ENCODE measurements at regions not wholly inside any gene's neighbourhood (a gene's known extent, or its start where the extent isn't known, plus 50 kb on each side); places are given as distances from the start of the nearest gene placed in this dataset.

DNA sequence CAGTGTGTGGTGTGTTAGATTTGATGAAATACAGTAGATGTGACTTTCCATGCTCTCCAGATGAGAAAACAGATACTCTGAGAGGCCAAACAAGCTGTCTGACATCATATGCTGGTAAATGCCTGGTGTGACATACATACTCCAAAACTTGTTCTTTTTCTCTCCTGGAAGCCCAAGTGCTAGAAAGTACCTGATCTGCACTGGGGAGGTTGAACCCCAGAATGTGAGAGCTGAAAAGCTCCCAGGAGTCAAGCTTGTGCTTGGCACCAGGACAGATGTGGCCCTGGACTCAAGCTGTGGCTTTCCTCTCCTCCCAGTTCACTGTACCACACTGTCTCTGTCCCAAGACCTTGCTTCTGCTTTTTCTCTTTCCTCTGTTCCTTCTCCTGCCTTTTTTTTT lies 389.0 kb upstream of the USP24 start:
- Histone ChIP-seq H3K23me2 (ENCODE audit: insufficient read length, low read depth, low read length, poor library complexity, severe bottlenecking) (no peaks in the 10 kb centered on the region), H3K27me3 (ENCODE audit: insufficient read depth, low read length) (no peaks in the 10 kb centered on the region), H3K9me3 (ENCODE audit: control insufficient read depth, low read depth, low read length) (peaks cover 6% of the 10 kb centered on the region), H2AK5ac (ENCODE audit: insufficient read length, low read length) (no peak overlapping the region), H4K8ac (replicated peaks; ENCODE audit: insufficient read length, low read depth, low read length) (no peak overlapping the region), H3T11ph (ENCODE audit: low read length) (no peak overlapping the region), H4K5ac (ENCODE audit: insufficient read length, low read depth, low read length) (no peak overlapping the region), H3K79me1 (ENCODE audit: insufficient read depth, low read depth, low read length, poor library complexity, severe bottlenecking) (no peaks in the 10 kb centered on the region), H4K91ac (ENCODE audit: insufficient read length, low read depth, low read length) (no peak overlapping the region), H3K4ac (ENCODE audit: low read depth, low read length) (no peak overlapping the region), H3K56ac (ENCODE audit: insufficient read length, low read depth, low read length) (no peak overlapping the region), H3K4me2 (ENCODE audit: insufficient read depth, insufficient read length, low read length) (no peak overlapping the region), H3K27ac (ENCODE audit: insufficient read length, low read depth, low read length) (no peak overlapping the region), H2BK5ac (ENCODE audit: insufficient read length, low read length) (no peak overlapping the region), H3K9ac (ENCODE audit: extremely low read depth, insufficient read length, low read length) (no peak overlapping the region), H3K79me2 (ENCODE audit: insufficient read depth, low read length) (no peaks in the 10 kb centered on the region), H2BK120ac (ENCODE audit: low read depth, low read length, poor library complexity, severe bottlenecking) (no peak overlapping the region), H4K20me1 (ENCODE audit: control insufficient read depth, insufficient read depth, insufficient read length) (no peaks in the 10 kb centered on the region), H2BK15ac (ENCODE audit: low read depth, low read length) (no peak overlapping the region), H3K18ac (ENCODE audit: insufficient read length, low read depth, low read length) (no peak overlapping the region), H2AFZ (ENCODE audit: low read length) (no peak overlapping the region), H2BK20ac (ENCODE audit: low read depth, low read length, poor library complexity, severe bottlenecking) (no peak overlapping the region), H3K23ac (ENCODE audit: insufficient read length, low read depth, low read length) (no peak overlapping the region), H2BK12ac (ENCODE audit: insufficient read length, low read depth, low read length) (no peak overlapping the region), H3K4me1 (ENCODE audit: insufficient read depth, low read length) (no peaks in the 10 kb centered on the region), H3K14ac (ENCODE audit: insufficient read depth, low read length) (no peak overlapping the region)
- Mint-ChIP-seq H3K27ac (no peak overlapping the region), H3K36me3 (ENCODE audit: insufficient read depth in 1 of 3, low read depth in 3 of 3) (peaks cover 7 to 21% (median 12%) of the 10 kb centered on the region in 3 experiments; a peak in 6 of 7 replicates), H3K4me1 (peaks cover 2 to 5% of the 10 kb centered on the region in 2 experiments; a peak in 3 of 4 replicates), H3K9me3 (peaks cover 24% of the 10 kb centered on the region in 2 experiments), H3K27me3 (ENCODE audit: low read depth) (no peaks in the 10 kb centered on the region), H3K4me3 (no peak overlapping the region)
- TF ChIP-seq, protein P1, sequence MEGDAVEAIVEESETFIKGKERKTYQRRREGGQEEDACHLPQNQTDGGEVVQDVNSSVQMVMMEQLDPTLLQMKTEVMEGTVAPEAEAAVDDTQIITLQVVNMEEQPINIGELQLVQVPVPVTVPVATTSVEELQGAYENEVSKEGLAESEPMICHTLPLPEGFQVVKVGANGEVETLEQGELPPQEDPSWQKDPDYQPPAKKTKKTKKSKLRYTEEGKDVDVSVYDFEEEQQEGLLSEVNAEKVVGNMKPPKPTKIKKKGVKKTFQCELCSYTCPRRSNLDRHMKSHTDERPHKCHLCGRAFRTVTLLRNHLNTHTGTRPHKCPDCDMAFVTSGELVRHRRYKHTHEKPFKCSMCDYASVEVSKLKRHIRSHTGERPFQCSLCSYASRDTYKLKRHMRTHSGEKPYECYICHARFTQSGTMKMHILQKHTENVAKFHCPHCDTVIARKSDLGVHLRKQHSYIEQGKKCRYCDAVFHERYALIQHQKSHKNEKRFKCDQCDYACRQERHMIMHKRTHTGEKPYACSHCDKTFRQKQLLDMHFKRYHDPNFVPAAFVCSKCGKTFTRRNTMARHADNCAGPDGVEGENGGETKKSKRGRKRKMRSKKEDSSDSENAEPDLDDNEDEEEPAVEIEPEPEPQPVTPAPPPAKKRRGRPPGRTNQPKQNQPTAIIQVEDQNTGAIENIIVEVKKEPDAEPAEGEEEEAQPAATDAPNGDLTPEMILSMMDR (conservative IDR thresholded peaks at IDR 0.05): no peak
- DNase-seq: no peak

Data from H9 (cell line).